ENCODE measurements at regions not wholly inside any gene's neighbourhood (a gene's known extent, or its start where the extent isn't known, plus 50 kb on each side); places are given as distances from the start of the nearest gene placed in this dataset.

GRCh38 chr2:64324746-64325410 lies 129.1 kb upstream of the LGALSL start:
- TF ChIP-seq POLR2A (IDR thresholded peaks at IDR 0.05) (no peak), CTCF (IDR thresholded peaks at IDR 0.05) (no peak)

Data from breast epithelium (tissue), 3 donors.